Effector memory CD8-positive, alpha-beta T cell (primary cell): ENCODE measurements at regions not wholly inside any gene's neighbourhood (a gene's known extent, or its start where the extent isn't known, plus 50 kb on each side); places are given as distances from the start of the nearest gene placed in this dataset.

Experiments used
- ATAC-seq: fragments of 150-1000 bp; cut with Tn5 transposase; replicated peaks from 2 replicates; pipeline ENCODE4 v1.10.0; 2021; ENCODE audit warnings: mild to moderate bottlenecking, moderate library complexity
- DNase-seq, 3 experiments: peaks; one replicate each; pipeline ENCODE4 v3.0.0; 2021
- H3K27ac Mint-ChIP-seq, 2 donors: one replicate each; pipeline ENCODE4 v1.8.0; 2022; ENCODE audit warnings: mild to moderate bottlenecking in 2 of 2, mixed read lengths in 2 of 2, moderate library complexity in 2 of 2
- H3K27me3 Mint-ChIP-seq, 2 donors: one replicate each; pipeline ENCODE4 v1.8.0; 2022; ENCODE audit warnings: mixed read lengths in 2 of 2
- H3K36me3 Mint-ChIP-seq: one replicate; pipeline ENCODE4 v1.8.0; 2022; ENCODE audit warnings: mild to moderate bottlenecking, moderate library complexity, mixed read lengths; ENCODE audit not compliant: insufficient read depth
- H3K4me1 Mint-ChIP-seq, 2 donors: one replicate each; pipeline ENCODE4 v1.8.0; 2022; ENCODE audit warnings: low read depth in 2 of 2, mixed read lengths in 2 of 2
- H3K4me3 Mint-ChIP-seq, 2 donors: one replicate each; pipeline ENCODE4 v1.8.0; 2022; ENCODE audit warnings: mild to moderate bottlenecking in 2 of 2, mixed read lengths in 2 of 2, moderate library complexity in 2 of 2
- H3K9me3 Mint-ChIP-seq, 2 donors: one replicate each; pipeline ENCODE4 v1.8.0; 2022; ENCODE audit warnings: mixed read lengths in 2 of 2

- Mint-ChIP-seq H3K4me1 (peaks cover 2 to 4% of the 10 kb centered on the region in 2 donors), H3K27me3 (peaks cover 0 to 3% of the 10 kb centered on the region in 2 donors), H3K36me3 (no peaks in the 10 kb centered on the region), H3K9me3 (peaks cover 0 to 7% of the 10 kb centered on the region in 2 donors), H3K4me3 (no peak overlapping the region), H3K27ac (no peak overlapping the region)
- DNase-seq (no peak), ATAC-seq (no peak)
Measured at GRCh38 chr13:74409551-74409950, 275.3 kb upstream of the KLF12 start.

- H3K9me3 Mint-ChIP-seq, result peaks cover 0 to 9% of the 10 kb centered on the region in 2 donors
- peaks cover 2 to 10% of the 10 kb centered on the region in 2 donors for H3K4me1 Mint-ChIP-seq
- ATAC-seq (no peak), DNase-seq (no peak)
- no peak overlapping the region for H3K27ac Mint-ChIP-seq
- H3K4me3 Mint-ChIP-seq, result no peak overlapping the region
- no peaks in the 10 kb centered on the region for H3K27me3 Mint-ChIP-seq
- no peaks in the 10 kb centered on the region for H3K36me3 Mint-ChIP-seq
Measured at GRCh38 chr13:74406420-74406819, 272.2 kb upstream of the KLF12 start.

DNA sequence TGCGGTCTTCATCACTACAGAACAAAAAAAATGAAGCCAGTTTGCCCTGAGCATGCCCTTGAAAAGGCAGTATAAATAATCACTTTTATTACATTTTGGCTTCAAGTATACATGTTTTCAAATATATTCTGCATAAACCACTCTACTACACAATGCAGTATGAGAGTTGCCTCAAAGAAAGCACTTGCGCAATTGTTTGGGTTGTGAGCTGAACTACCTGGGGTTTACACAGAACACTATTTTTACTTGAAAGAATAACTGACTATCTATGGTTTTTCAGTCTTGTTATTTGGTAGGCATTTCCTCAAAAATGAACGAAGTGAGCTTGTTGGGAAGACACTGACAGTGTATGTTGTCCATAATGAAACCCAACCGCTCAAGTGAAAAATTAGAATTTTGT is 264.4 kb upstream of the KLF12 start:
- Mint-ChIP-seq H3K4me1 (peaks cover 0 to 6% of the 10 kb centered on the region in 2 donors), H3K27ac (no peak overlapping the region), H3K36me3 (no peaks in the 10 kb centered on the region), H3K27me3 (peaks cover 0 to 10% of the 10 kb centered on the region in 2 donors), H3K4me3 (no peak overlapping the region), H3K9me3 (peaks cover 0 to 9% of the 10 kb centered on the region in 2 donors)
- ATAC-seq, result no peak
- DNase-seq, result no peak

- H3K9me3 Mint-ChIP-seq, result no peaks in the 10 kb centered on the region
- no peak for DNase-seq
Measured at GRCh38 chr13:74389056-74389455, 254.9 kb upstream of the KLF12 start.

DNA sequence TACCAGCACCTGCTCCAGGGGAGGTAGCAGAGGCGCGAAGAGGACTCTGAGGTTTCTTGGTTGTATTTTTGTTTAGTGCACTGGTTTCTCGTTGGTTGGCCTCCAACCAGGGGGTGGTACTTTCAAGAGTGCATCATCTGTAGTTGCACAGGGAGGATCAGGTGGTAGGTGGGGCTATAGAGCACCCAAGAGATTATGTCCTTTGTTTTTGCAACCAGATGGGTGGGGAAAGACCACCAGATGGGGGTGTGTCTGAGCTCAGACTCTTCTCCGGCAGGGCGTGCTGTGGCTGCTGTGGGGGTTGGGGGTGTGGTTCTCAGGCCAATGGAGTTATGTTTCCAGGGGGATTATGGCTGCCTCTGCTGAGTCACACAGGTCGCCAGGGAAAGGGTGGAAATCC is 254.4 kb upstream of the KLF12 start:
- ATAC-seq, result no peak
- H3K36me3 Mint-ChIP-seq, result no peaks in the 10 kb centered on the region
- no peak overlapping the region for H3K27ac Mint-ChIP-seq
- H3K4me1 Mint-ChIP-seq, result peaks cover 1 to 11% of the 10 kb centered on the region in 2 donors
- peaks cover 0 to 47% of the 10 kb centered on the region in 2 donors for H3K27me3 Mint-ChIP-seq
- no peak for DNase-seq
- no peak overlapping the region for H3K4me3 Mint-ChIP-seq
- H3K9me3 Mint-ChIP-seq, result no peaks in the 10 kb centered on the region

More at GRCh38 chr13:74389056-74389455, 254.9 kb upstream of the KLF12 start:
- H3K27ac Mint-ChIP-seq, result no peak overlapping the region
- H3K27me3 Mint-ChIP-seq, result peaks cover 0 to 48% of the 10 kb centered on the region in 2 donors
- ATAC-seq, result no peak
- no peaks in the 10 kb centered on the region for H3K36me3 Mint-ChIP-seq
- no peak overlapping the region for H3K4me3 Mint-ChIP-seq
- peaks cover 1 to 10% of the 10 kb centered on the region in 2 donors for H3K4me1 Mint-ChIP-seq

GRCh38 chr13:74372511-74372910 is 238.3 kb upstream of the KLF12 start:
- Mint-ChIP-seq H3K36me3 (peaks cover 4% of the 10 kb centered on the region), H3K4me1 (peaks cover 0 to 4% of the 10 kb centered on the region in 2 donors), H3K27me3 (no peaks in the 10 kb centered on the region), H3K27ac (no peak overlapping the region), H3K9me3 (no peaks in the 10 kb centered on the region), H3K4me3 (no peak overlapping the region)
- no peak for DNase-seq
- ATAC-seq, result no peak

DNA sequence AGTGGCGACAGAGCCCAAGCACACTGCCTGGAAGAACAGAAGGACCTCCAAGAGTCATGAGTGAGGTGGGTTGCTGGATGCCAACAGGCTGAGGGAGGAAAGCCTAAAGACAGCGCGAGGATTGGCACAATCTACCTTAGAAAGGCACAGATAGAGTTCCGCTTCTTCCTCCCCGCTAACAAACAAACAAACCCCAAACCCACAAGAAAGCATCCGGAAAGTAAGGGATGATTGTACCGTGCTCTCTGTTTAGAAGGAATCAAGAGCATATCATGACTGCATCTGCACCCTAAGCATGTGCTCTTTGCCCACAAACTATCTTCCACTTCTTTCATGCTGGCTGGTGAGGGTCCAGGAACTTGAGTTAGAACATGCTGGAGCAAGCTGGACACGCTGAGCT is 233.0 kb upstream of the KLF12 start:
- Mint-ChIP-seq H3K36me3 (no peaks in the 10 kb centered on the region), H3K4me1 (peaks cover 0 to 4% of the 10 kb centered on the region in 2 donors), H3K27me3 (peaks cover 0 to 7% of the 10 kb centered on the region in 2 donors), H3K4me3 (no peak overlapping the region), H3K27ac (no peak overlapping the region), H3K9me3 (no peaks in the 10 kb centered on the region)
- DNase-seq (no peak), ATAC-seq (peak; percentile 19)

DNA sequence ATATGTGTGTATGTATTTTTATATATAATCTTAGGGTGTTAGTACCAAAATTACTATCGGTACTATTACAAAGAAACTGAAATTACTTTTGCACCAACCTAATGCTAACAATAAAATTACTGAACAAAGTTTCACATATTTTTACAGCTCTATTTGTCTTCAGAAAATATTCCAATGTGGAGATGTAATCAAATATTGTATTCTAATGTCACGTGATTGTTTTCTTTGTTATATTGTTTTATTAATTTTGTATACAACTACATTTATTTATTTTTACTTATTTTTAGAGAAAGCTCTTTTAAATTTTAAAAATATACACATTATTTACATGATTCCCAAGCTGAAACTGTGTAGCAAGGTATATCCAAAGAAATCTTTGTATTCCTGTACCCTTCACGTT is 227.1 kb upstream of the KLF12 start:
- Mint-ChIP-seq H3K4me1 (peaks cover 0 to 9% of the 10 kb centered on the region in 2 donors), H3K27me3 (peaks cover 0 to 7% of the 10 kb centered on the region in 2 donors), H3K36me3 (no peaks in the 10 kb centered on the region), H3K9me3 (no peaks in the 10 kb centered on the region), H3K4me3 (no peak overlapping the region), H3K27ac (no peak overlapping the region)
- DNase-seq (no peak), ATAC-seq (no peak)

DNA sequence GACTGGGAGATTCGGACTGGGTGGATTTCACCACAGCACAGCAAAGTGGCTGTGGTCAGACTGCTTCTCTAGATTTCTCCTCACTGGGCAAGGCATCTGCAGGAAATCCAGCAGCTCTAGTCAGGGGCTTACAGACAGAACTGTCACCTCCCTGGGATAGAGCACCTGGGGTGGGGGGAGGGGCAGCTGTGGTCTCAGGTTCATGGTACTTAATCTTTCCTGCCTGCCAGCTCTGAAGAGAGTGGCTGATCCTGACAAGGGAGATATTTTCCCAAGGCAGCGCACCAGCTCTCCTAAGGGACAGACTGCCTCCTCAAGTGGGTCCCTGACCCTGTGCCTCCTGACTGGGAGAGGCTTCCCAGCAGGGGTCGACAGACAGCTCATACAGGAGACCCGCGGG is 212.8 kb upstream of the KLF12 start:
- H3K4me1 Mint-ChIP-seq, result peaks cover 0 to 16% of the 10 kb centered on the region in 2 donors
- no peak for ATAC-seq
- H3K27me3 Mint-ChIP-seq, result peaks cover 0 to 25% of the 10 kb centered on the region in 2 donors

GRCh38 chr13:74338341-74338740 is 204.1 kb upstream of the KLF12 start:
- H3K4me1 Mint-ChIP-seq, result peaks cover 0 to 14% of the 10 kb centered on the region in 2 donors
- no peaks in the 10 kb centered on the region for H3K27me3 Mint-ChIP-seq
- no peak for ATAC-seq
- H3K36me3 Mint-ChIP-seq, result no peaks in the 10 kb centered on the region
- DNase-seq, result no peak
- no peak overlapping the region for H3K4me3 Mint-ChIP-seq
- no peaks in the 10 kb centered on the region for H3K9me3 Mint-ChIP-seq
- H3K27ac Mint-ChIP-seq, result no peak overlapping the region

More for the DNA sequence above, 212.8 kb upstream of the KLF12 start:
- no peak for DNase-seq
- H3K36me3 Mint-ChIP-seq, result no peaks in the 10 kb centered on the region
- no peaks in the 10 kb centered on the region for H3K9me3 Mint-ChIP-seq
- H3K4me3 Mint-ChIP-seq, result no peak overlapping the region
- H3K27ac Mint-ChIP-seq, result no peak overlapping the region

GRCh38 chr13:74336546-74336945 is 202.3 kb upstream of the KLF12 start:
- H3K36me3 Mint-ChIP-seq, result no peaks in the 10 kb centered on the region
- H3K27me3 Mint-ChIP-seq, result no peaks in the 10 kb centered on the region
- H3K4me1 Mint-ChIP-seq, result peaks cover 0 to 1% of the 10 kb centered on the region in 2 donors
- H3K4me3 Mint-ChIP-seq, result no peak overlapping the region
- ATAC-seq (no peak), DNase-seq (no peak)
- H3K9me3 Mint-ChIP-seq, result no peaks in the 10 kb centered on the region
- H3K27ac Mint-ChIP-seq, result no peak overlapping the region

DNA sequence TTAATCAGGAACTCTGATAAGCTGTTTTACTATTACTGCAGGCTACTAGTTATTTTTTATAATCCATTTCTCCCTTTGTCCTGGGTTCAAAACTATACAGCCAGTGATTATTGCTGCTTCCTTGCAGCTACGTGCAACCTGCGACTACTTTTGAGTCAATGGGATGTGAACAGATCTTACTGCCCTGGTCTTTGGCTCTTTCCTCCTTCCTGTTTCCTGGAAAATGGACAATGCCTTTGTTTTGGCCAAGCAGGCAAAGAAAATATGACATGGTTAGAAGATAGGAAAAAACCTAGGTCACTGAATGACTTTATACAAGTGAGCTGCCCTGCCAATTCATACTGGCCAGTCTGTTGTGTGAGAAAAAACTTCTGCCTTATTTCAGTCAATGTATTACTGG is 201.2 kb upstream of the KLF12 start:
- H3K27ac Mint-ChIP-seq, result no peak overlapping the region
- no peaks in the 10 kb centered on the region for H3K27me3 Mint-ChIP-seq
- no peak overlapping the region for H3K4me3 Mint-ChIP-seq
- ATAC-seq (no peak), DNase-seq (no peak)
- H3K4me1 Mint-ChIP-seq, result no peaks in the 10 kb centered on the region
- H3K9me3 Mint-ChIP-seq, result no peaks in the 10 kb centered on the region
- H3K36me3 Mint-ChIP-seq, result no peaks in the 10 kb centered on the region

DNA sequence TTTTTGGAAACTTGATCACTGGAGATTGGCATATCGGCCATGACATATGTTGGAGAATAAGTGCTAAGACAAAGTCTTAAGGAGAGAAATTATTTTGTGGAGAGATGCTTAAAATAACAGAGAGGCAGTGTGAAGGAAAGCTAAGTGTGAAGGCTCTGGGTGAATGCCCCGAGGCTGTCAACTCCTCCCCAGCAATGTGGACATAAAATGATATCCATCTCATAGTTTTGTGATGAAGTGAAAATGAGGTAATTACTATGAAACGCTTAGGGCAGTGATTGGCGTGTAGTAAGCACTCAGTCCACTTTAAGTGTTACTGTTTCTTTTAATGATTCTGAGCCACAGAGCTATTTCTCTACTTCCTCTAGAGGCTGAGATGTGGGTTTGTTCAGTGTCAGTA is 195.8 kb upstream of the KLF12 start:
- no peak for ATAC-seq
- H3K4me3 Mint-ChIP-seq, result no peak overlapping the region
- no peak for DNase-seq
- H3K27ac Mint-ChIP-seq, result peak overlapping the region in 1 of 2 donors; percentile 14
- no peaks in the 10 kb centered on the region for H3K36me3 Mint-ChIP-seq
- H3K4me1 Mint-ChIP-seq, result no peaks in the 10 kb centered on the region
- H3K27me3 Mint-ChIP-seq, result no peaks in the 10 kb centered on the region
- H3K9me3 Mint-ChIP-seq, result no peaks in the 10 kb centered on the region

DNA sequence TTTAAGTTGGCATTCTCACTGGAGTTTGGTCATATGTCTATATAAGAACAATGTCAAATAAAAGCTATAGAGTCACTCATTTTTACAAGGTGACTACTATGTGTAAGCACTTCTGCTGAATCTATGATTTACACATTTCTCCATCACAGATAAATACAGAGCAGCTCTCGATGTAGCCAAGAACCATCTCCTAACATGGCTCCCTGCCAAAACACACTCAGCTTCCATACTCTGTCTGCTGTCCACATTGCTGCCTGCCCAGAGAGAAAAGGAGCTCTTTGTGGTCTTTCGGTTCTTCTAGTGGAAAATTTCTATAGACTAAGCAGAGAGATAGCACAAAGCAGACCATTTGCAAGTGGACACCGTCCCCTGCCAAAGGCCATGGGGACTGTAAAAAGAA is 190.9 kb upstream of the KLF12 start:
- H3K4me1 Mint-ChIP-seq, result peaks cover 0 to 7% of the 10 kb centered on the region in 2 donors
- H3K36me3 Mint-ChIP-seq, result no peaks in the 10 kb centered on the region
- no peak overlapping the region for H3K4me3 Mint-ChIP-seq
- no peaks in the 10 kb centered on the region for H3K9me3 Mint-ChIP-seq
- no peak for ATAC-seq
- no peak for DNase-seq
- no peaks in the 10 kb centered on the region for H3K27me3 Mint-ChIP-seq
- H3K27ac Mint-ChIP-seq, result no peak overlapping the region

GRCh38 chr13:74324338-74324737 is 190.1 kb upstream of the KLF12 start:
- H3K27me3 Mint-ChIP-seq, result no peaks in the 10 kb centered on the region
- DNase-seq (no peak), ATAC-seq (no peak)
- no peaks in the 10 kb centered on the region for H3K9me3 Mint-ChIP-seq
- H3K27ac Mint-ChIP-seq, result no peak overlapping the region
- H3K4me1 Mint-ChIP-seq, result peaks cover 0 to 7% of the 10 kb centered on the region in 2 donors
- no peaks in the 10 kb centered on the region for H3K36me3 Mint-ChIP-seq
- no peak overlapping the region for H3K4me3 Mint-ChIP-seq
